WTC11 (cell line): ENCODE measurements at regions not wholly inside any gene's neighbourhood (a gene's known extent, or its start where the extent isn't known, plus 50 kb on each side); places are given as distances from the start of the nearest gene placed in this dataset.
"Not testable (repeated sequence)": the region's sequence is repeated elsewhere in the genome, so short reads cannot be mapped to it uniquely, and the experiment has no call there.

Source experiments
- FOXJ3 ChIP-seq: sonication (generic); formaldehyde crosslinking; IDR thresholded peaks from 2 replicates; pipeline ENCODE4 v1.9.0; 2021; ENCODE audit warnings: missing genetic modification reagents, mild to moderate bottlenecking, borderline replicate concordance
- IRF2 ChIP-seq: sonication (generic); formaldehyde crosslinking; IDR thresholded peaks from 2 replicates; pipeline ENCODE4 v1.8.0; 2022; ENCODE audit warnings: low read depth, missing genetic modification reagents, borderline replicate concordance
- KAT7 ChIP-seq: sonication (generic); formaldehyde crosslinking; IDR thresholded peaks from 2 replicates; pipeline ENCODE4 v1.8.1; 2023; ENCODE audit warnings: missing genetic modification reagents, mild to moderate bottlenecking, borderline replicate concordance
- USF2 ChIP-seq: sonication (generic); formaldehyde crosslinking; IDR thresholded peaks from 2 replicates; pipeline ENCODE4 v1.8.1; 2023; ENCODE audit warnings: mild to moderate bottlenecking, missing genetic modification reagents, moderate library complexity
- ZNF232 ChIP-seq: sonication (generic); formaldehyde crosslinking; IDR thresholded peaks from 2 replicates; pipeline ENCODE4 v1.8.0; 2022; ENCODE audit warnings: mild to moderate bottlenecking, missing genetic modification reagents
- TF ChIP-seq, protein P1 (sequence below): fragments of 200-600 bp; IDR thresholded peaks from 2 replicates; pipeline ENCODE4 v1.8.0; 2022; ENCODE audit warnings: antibody characterized with exemption
- TF ChIP-seq, protein P2 (sequence below): sonication (generic); formaldehyde crosslinking; IDR thresholded peaks from 2 replicates; pipeline ENCODE4 v1.8.1; 2022; ENCODE audit warnings: low read depth, missing genetic modification reagents, borderline replicate concordance

GRCh38 chr2:90359887-90360730 lies 1668.6 kb downstream of the RPIA start:
- TF ChIP-seq KAT7, IRF2, FOXJ3, USF2, ZNF232 (CRISPR knock-in tag): not testable (repeated sequence)
- TF ChIP-seq, protein P1, sequence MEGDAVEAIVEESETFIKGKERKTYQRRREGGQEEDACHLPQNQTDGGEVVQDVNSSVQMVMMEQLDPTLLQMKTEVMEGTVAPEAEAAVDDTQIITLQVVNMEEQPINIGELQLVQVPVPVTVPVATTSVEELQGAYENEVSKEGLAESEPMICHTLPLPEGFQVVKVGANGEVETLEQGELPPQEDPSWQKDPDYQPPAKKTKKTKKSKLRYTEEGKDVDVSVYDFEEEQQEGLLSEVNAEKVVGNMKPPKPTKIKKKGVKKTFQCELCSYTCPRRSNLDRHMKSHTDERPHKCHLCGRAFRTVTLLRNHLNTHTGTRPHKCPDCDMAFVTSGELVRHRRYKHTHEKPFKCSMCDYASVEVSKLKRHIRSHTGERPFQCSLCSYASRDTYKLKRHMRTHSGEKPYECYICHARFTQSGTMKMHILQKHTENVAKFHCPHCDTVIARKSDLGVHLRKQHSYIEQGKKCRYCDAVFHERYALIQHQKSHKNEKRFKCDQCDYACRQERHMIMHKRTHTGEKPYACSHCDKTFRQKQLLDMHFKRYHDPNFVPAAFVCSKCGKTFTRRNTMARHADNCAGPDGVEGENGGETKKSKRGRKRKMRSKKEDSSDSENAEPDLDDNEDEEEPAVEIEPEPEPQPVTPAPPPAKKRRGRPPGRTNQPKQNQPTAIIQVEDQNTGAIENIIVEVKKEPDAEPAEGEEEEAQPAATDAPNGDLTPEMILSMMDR = not testable (repeated sequence)
- TF ChIP-seq, protein P2, sequence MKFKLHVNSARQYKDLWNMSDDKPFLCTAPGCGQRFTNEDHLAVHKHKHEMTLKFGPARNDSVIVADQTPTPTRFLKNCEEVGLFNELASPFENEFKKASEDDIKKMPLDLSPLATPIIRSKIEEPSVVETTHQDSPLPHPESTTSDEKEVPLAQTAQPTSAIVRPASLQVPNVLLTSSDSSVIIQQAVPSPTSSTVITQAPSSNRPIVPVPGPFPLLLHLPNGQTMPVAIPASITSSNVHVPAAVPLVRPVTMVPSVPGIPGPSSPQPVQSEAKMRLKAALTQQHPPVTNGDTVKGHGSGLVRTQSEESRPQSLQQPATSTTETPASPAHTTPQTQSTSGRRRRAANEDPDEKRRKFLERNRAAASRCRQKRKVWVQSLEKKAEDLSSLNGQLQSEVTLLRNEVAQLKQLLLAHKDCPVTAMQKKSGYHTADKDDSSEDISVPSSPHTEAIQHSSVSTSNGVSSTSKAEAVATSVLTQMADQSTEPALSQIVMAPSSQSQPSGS (CRISPR knock-in tag) = not testable (repeated sequence)
